IPS-11a (cell line): ENCODE measurements at regions not wholly inside any gene's neighbourhood (a gene's known extent, or its start where the extent isn't known, plus 50 kb on each side); places are given as distances from the start of the nearest gene placed in this dataset.

Experiments used
- H3K4me3 ChIP-seq: one replicate; pipeline ENCODE4 v1.5.1; 2013; ENCODE audit warnings: low read depth, low read length, control low read depth

GRCh38 chr16:50996166-50996829, 154.8 kb downstream of the SALL1 start:
- H3K4me3 ChIP-seq = no peak overlapping the region

GRCh38 chr16:50994995-50995394, 156.1 kb downstream of the SALL1 start:
- H3K4me3 ChIP-seq = no peak overlapping the region

GRCh38 chr16:50992350-50993032, 158.6 kb downstream of the SALL1 start:
- H3K4me3 ChIP-seq = no peak overlapping the region

GRCh38 chr16:50991436-50991835, 159.6 kb downstream of the SALL1 start:
- H3K4me3 ChIP-seq = no peak overlapping the region

- no peak overlapping the region for H3K4me3 ChIP-seq
Measured at GRCh38 chr16:50991006-50991405, 160.1 kb downstream of the SALL1 start.

- H3K4me3 ChIP-seq = no peak overlapping the region
Measured at GRCh38 chr16:50989047-50989446, 162.0 kb downstream of the SALL1 start.

- no peak overlapping the region for H3K4me3 ChIP-seq
Measured at GRCh38 chr16:50988441-50988840, 162.6 kb downstream of the SALL1 start.

GRCh38 chr16:50986453-50986852, 164.6 kb downstream of the SALL1 start:
- no peak overlapping the region for H3K4me3 ChIP-seq

- no peak overlapping the region for H3K4me3 ChIP-seq
Measured at GRCh38 chr16:50985733-50986132, 165.3 kb downstream of the SALL1 start.

GRCh38 chr16:50984688-50985087, 166.4 kb downstream of the SALL1 start:
- H3K4me3 ChIP-seq = no peak overlapping the region

GRCh38 chr16:50982808-50983207, 168.3 kb downstream of the SALL1 start:
- no peak overlapping the region for H3K4me3 ChIP-seq

- no peak overlapping the region for H3K4me3 ChIP-seq
Measured at GRCh38 chr16:50981951-50982350, 169.1 kb downstream of the SALL1 start.

GRCh38 chr16:50980666-50981065, 170.4 kb downstream of the SALL1 start:
- no peak overlapping the region for H3K4me3 ChIP-seq

- H3K4me3 ChIP-seq = no peak overlapping the region
Measured at GRCh38 chr16:50979806-50980620, 171.1 kb downstream of the SALL1 start.

- no peak overlapping the region for H3K4me3 ChIP-seq
Measured at GRCh38 chr16:50977138-50977537, 173.9 kb downstream of the SALL1 start.

- H3K4me3 ChIP-seq = no peak overlapping the region
Measured at GRCh38 chr16:50974438-50975036, 176.5 kb downstream of the SALL1 start.

- no peak overlapping the region for H3K4me3 ChIP-seq
Measured at GRCh38 chr16:50972876-50973275, 178.2 kb downstream of the SALL1 start.

- H3K4me3 ChIP-seq = no peak overlapping the region
Measured at GRCh38 chr16:50970281-50970680, 180.8 kb downstream of the SALL1 start.

GRCh38 chr16:50967827-50968612, 183.1 kb downstream of the SALL1 start:
- no peak overlapping the region for H3K4me3 ChIP-seq

- no peak overlapping the region for H3K4me3 ChIP-seq
Measured at GRCh38 chr16:50964491-50964890, 186.6 kb downstream of the SALL1 start.

- no peak overlapping the region for H3K4me3 ChIP-seq
Measured at GRCh38 chr16:50961952-50962351, 189.1 kb downstream of the SALL1 start.
